ENCODE measurements at regions not wholly inside any gene's neighbourhood (a gene's known extent, or its start where the extent isn't known, plus 50 kb on each side); places are given as distances from the start of the nearest gene placed in this dataset.

DNA sequence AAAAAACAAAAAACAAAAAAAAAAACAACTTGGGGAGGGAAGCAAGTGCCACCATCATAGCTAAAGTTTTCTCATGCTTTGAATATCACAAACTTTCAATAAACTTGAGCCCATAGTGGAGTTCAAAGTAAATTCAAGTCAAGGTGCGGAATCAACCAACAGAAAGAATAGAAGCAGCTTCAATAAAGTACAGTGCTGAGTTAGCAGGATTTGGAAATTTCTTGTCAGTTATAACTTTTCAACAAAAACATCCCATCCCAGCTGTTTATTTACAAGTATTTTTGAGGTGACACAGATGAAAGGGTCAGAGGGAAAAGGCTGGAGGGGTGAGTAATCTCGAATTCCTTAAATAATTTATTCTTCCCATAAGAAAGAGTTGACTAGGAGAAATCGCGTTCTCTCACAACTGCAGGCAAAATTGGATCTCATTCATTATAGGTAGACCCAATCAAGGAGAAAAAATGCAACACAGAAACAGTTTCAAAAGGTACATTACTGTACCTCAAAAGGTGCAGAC is 477.4 kb upstream of the RASGRP1 start:
- TF ChIP-seq, protein P1, sequence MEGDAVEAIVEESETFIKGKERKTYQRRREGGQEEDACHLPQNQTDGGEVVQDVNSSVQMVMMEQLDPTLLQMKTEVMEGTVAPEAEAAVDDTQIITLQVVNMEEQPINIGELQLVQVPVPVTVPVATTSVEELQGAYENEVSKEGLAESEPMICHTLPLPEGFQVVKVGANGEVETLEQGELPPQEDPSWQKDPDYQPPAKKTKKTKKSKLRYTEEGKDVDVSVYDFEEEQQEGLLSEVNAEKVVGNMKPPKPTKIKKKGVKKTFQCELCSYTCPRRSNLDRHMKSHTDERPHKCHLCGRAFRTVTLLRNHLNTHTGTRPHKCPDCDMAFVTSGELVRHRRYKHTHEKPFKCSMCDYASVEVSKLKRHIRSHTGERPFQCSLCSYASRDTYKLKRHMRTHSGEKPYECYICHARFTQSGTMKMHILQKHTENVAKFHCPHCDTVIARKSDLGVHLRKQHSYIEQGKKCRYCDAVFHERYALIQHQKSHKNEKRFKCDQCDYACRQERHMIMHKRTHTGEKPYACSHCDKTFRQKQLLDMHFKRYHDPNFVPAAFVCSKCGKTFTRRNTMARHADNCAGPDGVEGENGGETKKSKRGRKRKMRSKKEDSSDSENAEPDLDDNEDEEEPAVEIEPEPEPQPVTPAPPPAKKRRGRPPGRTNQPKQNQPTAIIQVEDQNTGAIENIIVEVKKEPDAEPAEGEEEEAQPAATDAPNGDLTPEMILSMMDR (IDR thresholded peaks at IDR 0.05; ENCODE audit: low read depth, low read length, poor library complexity, severe bottlenecking) = no peak
- TF ChIP-seq EZH2phosphoT487 (IDR thresholded peaks at IDR 0.05; ENCODE audit: borderline replicate concordance, low read length) = no peak
- no peaks in the 10 kb centered on the region; the same call in 1 of the 2 replicates for H3K9me2 ChIP-seq (replicated peaks; ENCODE audit: control insufficient read depth, low read length)
- no peaks in the 10 kb centered on the region for H3K4me1 ChIP-seq (ENCODE audit: control insufficient read depth, low read length)
- no peaks in the 10 kb centered on the region for H4K20me1 ChIP-seq (ENCODE audit: control insufficient read depth, insufficient read depth, low read depth, low read length)
- no peaks in the 10 kb centered on the region for H3F3A ChIP-seq (ENCODE audit: control insufficient read depth, insufficient read depth)
- H3K27ac ChIP-seq (ENCODE audit: low read depth, low read length) = no peak overlapping the region
- no peaks in the 10 kb centered on the region for H3K27me3 ChIP-seq (ENCODE audit: control insufficient read depth, low read length)
- H3K4me3 ChIP-seq (ENCODE audit: low read length) = no peak overlapping the region
- H3K4me2 ChIP-seq (ENCODE audit: low read length) = no peak overlapping the region
- H3K36me3 ChIP-seq (ENCODE audit: control insufficient read depth, low read length) = no peaks in the 10 kb centered on the region
- H3K79me2 ChIP-seq (ENCODE audit: control insufficient read depth, low read length) = no peaks in the 10 kb centered on the region
- no peaks in the 10 kb centered on the region for H3K9me3 ChIP-seq (ENCODE audit: control insufficient read depth, insufficient read depth, low read length)

DNA sequence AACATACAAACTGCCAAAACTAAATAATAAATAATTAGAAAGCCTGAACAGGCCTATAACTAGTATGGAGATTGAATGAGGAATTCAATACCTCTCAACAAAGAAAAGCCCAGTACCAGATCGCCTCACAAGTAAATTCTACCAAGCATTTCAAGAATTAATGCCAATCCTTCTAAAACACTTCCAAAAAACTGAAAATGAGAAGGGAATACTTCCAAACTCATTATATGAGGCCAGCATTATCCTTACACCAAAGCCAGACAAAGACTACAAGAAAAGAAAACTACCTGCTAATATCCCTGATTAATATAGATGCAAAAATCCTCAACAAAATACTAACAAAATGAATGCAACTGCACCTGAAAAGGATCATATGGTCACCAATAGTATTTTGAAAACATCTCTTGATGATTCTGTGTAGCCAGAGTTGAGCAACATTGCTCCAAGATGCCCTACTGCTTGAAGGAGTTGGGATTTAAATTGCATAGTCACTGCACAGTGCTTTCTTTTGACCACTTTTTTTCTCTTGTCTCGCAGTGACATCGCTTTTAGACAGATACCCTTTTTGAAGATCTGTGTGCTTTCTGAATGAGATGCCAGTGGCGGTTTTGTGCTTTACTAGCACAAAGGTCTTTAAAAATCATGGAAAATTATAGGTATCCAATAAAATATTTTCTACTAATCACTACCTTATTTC is 487.2 kb upstream of the RASGRP1 start:
- Histone ChIP-seq H3K36me3 (ENCODE audit: control insufficient read depth, low read length) (no peaks in the 10 kb centered on the region), H4K20me1 (ENCODE audit: control insufficient read depth, insufficient read depth, low read depth, low read length) (no peaks in the 10 kb centered on the region), H3K4me3 (ENCODE audit: low read length) (no peak overlapping the region), H3K9me3 (ENCODE audit: control insufficient read depth, insufficient read depth, low read length) (no peaks in the 10 kb centered on the region), H3K9me2 (replicated peaks; ENCODE audit: control insufficient read depth, low read length) (no peaks in the 10 kb centered on the region), H3K4me2 (ENCODE audit: low read length) (no peak overlapping the region), H3K4me1 (ENCODE audit: control insufficient read depth, low read length) (no peaks in the 10 kb centered on the region), H3K79me2 (ENCODE audit: control insufficient read depth, low read length) (no peaks in the 10 kb centered on the region), H3K27me3 (ENCODE audit: control insufficient read depth, low read length) (no peaks in the 10 kb centered on the region), H3F3A (ENCODE audit: control insufficient read depth, insufficient read depth) (no peaks in the 10 kb centered on the region), H3K27ac (ENCODE audit: low read depth, low read length) (no peak overlapping the region)
- TF ChIP-seq EZH2phosphoT487 (IDR thresholded peaks at IDR 0.05; ENCODE audit: borderline replicate concordance, low read length) = no peak
- TF ChIP-seq, protein P1 (IDR thresholded peaks at IDR 0.05; ENCODE audit: low read depth, low read length, poor library complexity, severe bottlenecking) = no peak

DNA sequence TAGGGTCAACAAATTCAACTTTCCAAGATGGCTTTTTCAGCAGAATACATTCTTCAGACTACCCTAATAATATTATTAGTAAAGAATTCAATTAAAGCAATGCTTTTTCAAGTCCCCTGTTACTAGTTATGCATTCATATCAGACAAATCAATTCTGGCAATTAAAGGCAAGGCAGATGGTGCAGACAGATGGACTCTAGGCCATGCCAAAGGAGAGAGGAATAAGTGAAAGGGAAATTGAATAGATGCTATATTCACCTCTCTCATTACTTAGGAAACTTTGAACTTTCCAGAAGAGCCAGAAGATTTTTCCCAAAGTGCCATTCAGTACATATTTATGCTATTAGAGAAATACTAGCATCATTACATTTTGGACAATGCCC is 487.7 kb upstream of the RASGRP1 start:
- no peaks in the 10 kb centered on the region for H3K36me3 ChIP-seq (ENCODE audit: control insufficient read depth, low read length)
- H3K27ac ChIP-seq (ENCODE audit: low read depth, low read length) = no peak overlapping the region
- no peaks in the 10 kb centered on the region for H4K20me1 ChIP-seq (ENCODE audit: control insufficient read depth, insufficient read depth, low read depth, low read length)
- TF ChIP-seq, protein P1 (IDR thresholded peaks at IDR 0.05; ENCODE audit: low read depth, low read length, poor library complexity, severe bottlenecking) = no peak
- TF ChIP-seq EZH2phosphoT487 (IDR thresholded peaks at IDR 0.05; ENCODE audit: borderline replicate concordance, low read length) = no peak
- H3K27me3 ChIP-seq (ENCODE audit: control insufficient read depth, low read length) = no peaks in the 10 kb centered on the region
- no peak overlapping the region for H3K4me3 ChIP-seq (ENCODE audit: low read length)
- H3K9me3 ChIP-seq (ENCODE audit: control insufficient read depth, insufficient read depth, low read length) = no peaks in the 10 kb centered on the region
- H3K4me2 ChIP-seq (ENCODE audit: low read length) = no peak overlapping the region
- no peaks in the 10 kb centered on the region for H3K79me2 ChIP-seq (ENCODE audit: control insufficient read depth, low read length)
- no peaks in the 10 kb centered on the region for H3K9me2 ChIP-seq (replicated peaks; ENCODE audit: control insufficient read depth, low read length)
- H3K4me1 ChIP-seq (ENCODE audit: control insufficient read depth, low read length) = no peaks in the 10 kb centered on the region
- no peaks in the 10 kb centered on the region for H3F3A ChIP-seq (ENCODE audit: control insufficient read depth, insufficient read depth)
